DND-41 (cell line): ENCODE measurements at regions not wholly inside any gene's neighbourhood (a gene's known extent, or its start where the extent isn't known, plus 50 kb on each side); places are given as distances from the start of the nearest gene placed in this dataset.

Source experiments
- ATAC-seq: fragments of 200-7000 bp; cut with Tn5 transposase; 3 replicates; pipeline ENCODE4 v1.9.1; 2021; ENCODE audit warnings: low read depth; ENCODE audit not compliant: insufficient read depth
- DNase-seq: peaks from one replicate; pipeline ENCODE4 v3.0.0-alpha.2; 2020
- H2AFZ ChIP-seq: 2 replicates; pipeline ENCODE4 v1.6.0; 2012; ENCODE audit warnings: low read depth, low read length
- H3K27ac ChIP-seq: 2 replicates; pipeline ENCODE4 v1.5.1; 2012; ENCODE audit warnings: low read length, inconsistent platforms
- H3K27me3 ChIP-seq: fragments of 200-600 bp; sonication (generic); 2 replicates; pipeline ENCODE4 v1.6.0; 2012; ENCODE audit warnings: low read length, mild to moderate bottlenecking, inconsistent platforms; ENCODE audit not compliant: insufficient read depth, poor library complexity
- H3K36me3 ChIP-seq: 2 replicates; pipeline ENCODE4 v1.5.1; 2012; ENCODE audit warnings: low read length, inconsistent platforms; ENCODE audit not compliant: insufficient read depth
- H3K4me1 ChIP-seq: 2 replicates; pipeline ENCODE4 v1.5.1; 2012; ENCODE audit warnings: mild to moderate bottlenecking, low read length; ENCODE audit not compliant: insufficient read depth
- H3K4me2 ChIP-seq: 2 replicates; pipeline ENCODE4 v1.6.0; 2012; ENCODE audit warnings: mild to moderate bottlenecking, moderate library complexity, low read length, inconsistent platforms; ENCODE audit not compliant: insufficient read depth
- H3K4me3 ChIP-seq, 2 experiments: fragments of 200-600 bp in 1 of 2; shearing (Covaris generic) in 1 of 2; 2 replicates each; pipeline ENCODE4 v1.5.1; 2012 to 2016; ENCODE audit warnings: inconsistent platforms in 2 of 2, low read length in 2 of 2, mild to moderate bottlenecking in 2 of 2, low read depth in 1 of 2, moderate library complexity in 1 of 2
- H3K79me2 ChIP-seq: 2 replicates; pipeline ENCODE4 v1.6.0; 2012; ENCODE audit warnings: low read length, inconsistent platforms; ENCODE audit not compliant: insufficient read depth
- H3K9ac ChIP-seq: 2 replicates; pipeline ENCODE4 v1.6.0; 2012; ENCODE audit warnings: low read depth, mild to moderate bottlenecking, inconsistent platforms, low read length, moderate library complexity
- H3K9me3 ChIP-seq: 2 replicates; pipeline ENCODE4 v1.5.1; 2012; ENCODE audit warnings: low read length, moderate library complexity, mild to moderate bottlenecking, inconsistent platforms; ENCODE audit not compliant: insufficient read depth, severe bottlenecking
- H4K20me1 ChIP-seq: 2 replicates; pipeline ENCODE4 v1.6.0; 2012; ENCODE audit warnings: low read length; ENCODE audit not compliant: insufficient read depth
- CTCF ChIP-seq: IDR thresholded peaks from 2 replicates; pipeline ENCODE4 v1.5.1; 2012; ENCODE audit warnings: borderline replicate concordance, low read length, moderate library complexity, mild to moderate bottlenecking; ENCODE audit not compliant: poor library complexity, severe bottlenecking; ENCODE audit errors: extremely low read depth
- EZH2 ChIP-seq: IDR thresholded peaks from 3 replicates; pipeline ENCODE4 v1.6.1; 2012; ENCODE audit warnings: borderline replicate concordance, low read depth, mild to moderate bottlenecking, moderate library complexity, low read length, inconsistent platforms; ENCODE audit not compliant: severe bottlenecking

GRCh38 chr5:39942606-39943005 lies 517.8 kb upstream of the DAB2 start:
- no peak for TF ChIP-seq CTCF
- no peak for TF ChIP-seq EZH2
- no peaks in the 10 kb centered on the region for H4K20me1 ChIP-seq
- no peaks in the 10 kb centered on the region for H3K79me2 ChIP-seq
- H3K9ac ChIP-seq = no peak overlapping the region
- H3K9me3 ChIP-seq = no peaks in the 10 kb centered on the region
- no peaks in the 10 kb centered on the region for H3K27me3 ChIP-seq
- H2AFZ ChIP-seq = no peak overlapping the region
- H3K36me3 ChIP-seq = no peaks in the 10 kb centered on the region
- no peak overlapping the region for H3K4me2 ChIP-seq
- no peak for DNase-seq
- ATAC-seq = no peak
- H3K27ac ChIP-seq = no peak overlapping the region
- H3K4me1 ChIP-seq = no peaks in the 10 kb centered on the region
- no peak overlapping the region for H3K4me3 ChIP-seq

DNA sequence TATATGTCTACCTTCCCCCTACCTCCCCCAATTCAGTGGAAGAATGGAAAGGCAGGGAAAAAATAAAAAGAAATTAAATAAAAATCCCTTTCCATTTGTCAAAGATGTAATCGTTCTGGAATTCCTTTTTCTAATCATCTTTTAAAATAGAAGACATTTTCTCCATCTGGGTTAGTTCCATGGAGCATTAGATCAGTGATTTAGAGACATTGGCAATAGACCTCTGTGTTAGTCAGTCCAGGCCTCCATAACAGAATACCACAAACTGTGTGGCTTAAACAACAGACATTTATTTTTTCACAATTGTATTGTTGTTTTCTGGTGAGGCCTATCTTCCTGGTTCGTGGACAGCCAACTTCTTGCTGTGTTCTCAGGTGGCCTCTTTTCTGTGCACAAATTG lies 516.6 kb upstream of the DAB2 start:
- Histone ChIP-seq H3K27me3 (no peaks in the 10 kb centered on the region), H3K27ac (no peak overlapping the region), H3K4me1 (no peaks in the 10 kb centered on the region), H3K9me3 (no peaks in the 10 kb centered on the region), H3K36me3 (no peaks in the 10 kb centered on the region), H3K79me2 (no peaks in the 10 kb centered on the region), H2AFZ (peak overlapping the region; percentile 14; the same call in 1 of the 2 replicates), H3K4me2 (no peak overlapping the region), H4K20me1 (no peaks in the 10 kb centered on the region), H3K9ac (no peak overlapping the region), H3K4me3 (no peak overlapping the region)
- DNase-seq = no peak
- no peak for TF ChIP-seq EZH2
- no peak; the same call in 2 of the 3 replicates for ATAC-seq

DNA sequence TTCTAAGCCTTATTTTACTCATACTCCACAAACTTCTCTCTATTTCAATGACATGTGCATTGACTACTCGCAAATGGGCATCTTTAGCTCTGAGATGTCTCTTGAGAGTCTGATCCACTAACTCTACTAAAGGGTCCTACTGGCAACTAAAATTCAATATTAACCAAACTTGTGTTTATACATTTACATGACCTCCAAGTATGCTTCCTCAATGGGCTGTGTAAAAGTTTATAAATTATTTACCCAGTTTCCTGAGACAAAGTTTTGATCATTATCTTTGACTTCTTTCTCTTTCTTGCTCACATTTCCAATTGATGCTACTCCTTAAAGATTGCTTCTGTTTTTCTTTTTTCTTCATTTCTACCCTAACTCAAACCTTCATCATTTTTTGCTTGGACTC lies 510.1 kb upstream of the DAB2 start:
- H3K9ac ChIP-seq = no peak overlapping the region
- H3K27me3 ChIP-seq = no peaks in the 10 kb centered on the region
- no peak overlapping the region for H3K27ac ChIP-seq
- ATAC-seq (no peak), DNase-seq (no peak)
- H3K4me3 ChIP-seq = no peak overlapping the region
- H3K79me2 ChIP-seq = no peaks in the 10 kb centered on the region
- no peak overlapping the region for H2AFZ ChIP-seq
- TF ChIP-seq CTCF (no peak), EZH2 (no peak)
- H3K4me2 ChIP-seq = no peak overlapping the region
- H3K4me1 ChIP-seq = no peaks in the 10 kb centered on the region
- H4K20me1 ChIP-seq = no peaks in the 10 kb centered on the region
- no peaks in the 10 kb centered on the region for H3K36me3 ChIP-seq
- H3K9me3 ChIP-seq = no peaks in the 10 kb centered on the region

DNA sequence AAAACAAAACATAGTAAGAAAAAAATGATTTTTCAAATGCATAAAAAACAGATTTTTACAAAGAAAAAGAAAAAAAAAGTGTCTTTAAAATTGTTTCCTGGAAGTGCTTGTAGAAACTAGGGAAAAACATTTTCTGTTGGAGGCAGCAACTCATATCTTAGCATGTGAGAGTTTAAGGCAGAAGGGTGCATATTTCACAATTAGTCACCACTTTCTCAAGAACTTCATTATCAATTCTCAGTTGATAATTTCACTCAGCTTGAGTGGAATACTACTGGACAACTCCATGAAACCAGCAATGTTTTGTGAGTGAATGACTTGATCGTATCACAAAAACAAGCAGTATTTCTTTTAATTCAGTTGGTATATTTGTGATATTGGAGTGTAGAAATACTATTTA lies 508.3 kb upstream of the DAB2 start:
- Histone ChIP-seq H3K36me3 (no peaks in the 10 kb centered on the region), H2AFZ (no peak overlapping the region), H3K4me2 (no peak overlapping the region), H4K20me1 (no peaks in the 10 kb centered on the region), H3K27me3 (no peaks in the 10 kb centered on the region), H3K4me3 (no peak overlapping the region), H3K9me3 (no peaks in the 10 kb centered on the region), H3K27ac (no peak overlapping the region), H3K9ac (no peak overlapping the region), H3K79me2 (no peaks in the 10 kb centered on the region), H3K4me1 (no peaks in the 10 kb centered on the region)
- TF ChIP-seq CTCF (no peak), EZH2 (no peak)
- ATAC-seq (no peak), DNase-seq (no peak)
